GM12873 (cell line): ENCODE measurements at regions not wholly inside any gene's neighbourhood (a gene's known extent, or its start where the extent isn't known, plus 50 kb on each side); places are given as distances from the start of the nearest gene placed in this dataset.

Experiments used
- CTCF ChIP-seq: IDR thresholded peaks from 2 replicates; pipeline ENCODE4 v1.5.1; 2012; ENCODE audit warnings: low read depth, mild to moderate bottlenecking, moderate library complexity, low read length, control low read depth; ENCODE audit not compliant: insufficient read depth; ENCODE audit errors: missing control alignments

- TF ChIP-seq CTCF, result no peak
Measured at GRCh38 chr10:44044549-44044948, 340.3 kb downstream of the CXCL12 start.

GRCh38 chr10:44043646-44044375 lies 341.1 kb downstream of the CXCL12 start:
- no peak for TF ChIP-seq CTCF

GRCh38 chr10:44042926-44043602 lies 341.8 kb downstream of the CXCL12 start:
- TF ChIP-seq CTCF, result no peak

GRCh38 chr10:44042075-44042770 lies 342.7 kb downstream of the CXCL12 start:
- TF ChIP-seq CTCF, result no peak

- no peak for TF ChIP-seq CTCF
Measured at GRCh38 chr10:44039599-44039998, 345.3 kb downstream of the CXCL12 start.

GRCh38 chr10:44036425-44036824 lies 348.5 kb downstream of the CXCL12 start:
- no peak for TF ChIP-seq CTCF
